H9 (cell line): ENCODE measurements at regions not wholly inside any gene's neighbourhood (a gene's known extent, or its start where the extent isn't known, plus 50 kb on each side); places are given as distances from the start of the nearest gene placed in this dataset.

Experiments
- DNase-seq: peaks from one replicate; pipeline ENCODE4 v3.0.0-alpha.2; 2017
- H2AFZ ChIP-seq: one replicate; pipeline ENCODE4 v1.6.1; 2013; ENCODE audit warnings: mild to moderate bottlenecking, low read length, control low read depth, moderate library complexity
- H2AK5ac ChIP-seq: 2 replicates; pipeline ENCODE4 v1.6.1; 2013; ENCODE audit warnings: low read length, control low read depth, mixed read lengths; ENCODE audit not compliant: insufficient read length
- H2BK120ac ChIP-seq: one replicate; pipeline ENCODE4 v1.6.1; 2013; ENCODE audit warnings: low read depth, mild to moderate bottlenecking, low read length, control low read depth, inconsistent platforms; ENCODE audit not compliant: poor library complexity, severe bottlenecking
- H2BK12ac ChIP-seq: 2 replicates; pipeline ENCODE4 v1.6.1; 2013; ENCODE audit warnings: low read length, control low read depth, mixed read lengths, low read depth; ENCODE audit not compliant: insufficient read length
- H2BK15ac ChIP-seq: 2 replicates; pipeline ENCODE4 v1.6.1; 2013; ENCODE audit warnings: low read depth, low read length, control low read depth
- H2BK20ac ChIP-seq: one replicate; pipeline ENCODE4 v1.6.1; 2013; ENCODE audit warnings: low read depth, mild to moderate bottlenecking, low read length, control low read depth, inconsistent platforms; ENCODE audit not compliant: poor library complexity, severe bottlenecking
- H2BK5ac ChIP-seq: 2 replicates; pipeline ENCODE4 v1.6.1; 2013; ENCODE audit warnings: low read length, control low read depth, mixed read lengths; ENCODE audit not compliant: insufficient read length
- H3K14ac ChIP-seq: 2 replicates; pipeline ENCODE4 v1.6.1; 2013; ENCODE audit warnings: low read length, control low read depth; ENCODE audit not compliant: insufficient read depth
- H3K18ac ChIP-seq: 2 replicates; pipeline ENCODE4 v1.6.1; 2013; ENCODE audit warnings: low read depth, mild to moderate bottlenecking, mixed read lengths, low read length, control low read depth; ENCODE audit not compliant: insufficient read length
- H3K23ac ChIP-seq: 2 replicates; pipeline ENCODE4 v1.6.1; 2013; ENCODE audit warnings: low read length, control low read depth, mixed read lengths, low read depth; ENCODE audit not compliant: insufficient read length
- H3K23me2 ChIP-seq: 2 replicates; pipeline ENCODE4 v1.6.1; 2013; ENCODE audit warnings: low read depth, mild to moderate bottlenecking, mixed read lengths, low read length, control low read depth; ENCODE audit not compliant: insufficient read length, poor library complexity, severe bottlenecking
- H3K27ac ChIP-seq: 2 replicates; pipeline ENCODE4 v1.5.1; 2013; ENCODE audit warnings: low read length, control low read depth, mixed read lengths, low read depth; ENCODE audit not compliant: insufficient read length
- H3K27me3 ChIP-seq: 2 replicates; pipeline ENCODE4 v1.6.1; 2013; ENCODE audit warnings: low read length, control low read depth, inconsistent platforms; ENCODE audit not compliant: insufficient read depth
- H3K4ac ChIP-seq: 2 replicates; pipeline ENCODE4 v1.6.1; 2013; ENCODE audit warnings: low read depth, mild to moderate bottlenecking, control low read depth, inconsistent platforms, low read length, moderate library complexity
- H3K4me1 ChIP-seq: 2 replicates; pipeline ENCODE4 v1.6.1; 2013; ENCODE audit warnings: low read length, control low read depth, inconsistent platforms; ENCODE audit not compliant: insufficient read depth
- H3K4me2 ChIP-seq: 2 replicates; pipeline ENCODE4 v1.6.1; 2013; ENCODE audit warnings: low read length, control low read depth, mixed read lengths; ENCODE audit not compliant: insufficient read length, insufficient read depth
- H3K56ac ChIP-seq: 2 replicates; pipeline ENCODE4 v1.6.1; 2013; ENCODE audit warnings: low read depth, mild to moderate bottlenecking, mixed read lengths, low read length, control low read depth; ENCODE audit not compliant: insufficient read length
- H3K79me1 ChIP-seq: 2 replicates; pipeline ENCODE4 v1.6.1; 2013; ENCODE audit warnings: low read depth, mild to moderate bottlenecking, moderate library complexity, low read length, control low read depth, inconsistent platforms; ENCODE audit not compliant: insufficient read depth, poor library complexity, severe bottlenecking
- H3K79me2 ChIP-seq: 2 replicates; pipeline ENCODE4 v1.6.1; 2013; ENCODE audit warnings: low read length, control low read depth, inconsistent platforms; ENCODE audit not compliant: insufficient read depth
- H3K9ac ChIP-seq: 2 replicates; pipeline ENCODE4 v1.6.1; 2013; ENCODE audit warnings: low read length, control low read depth, mixed read lengths; ENCODE audit not compliant: insufficient read length; ENCODE audit errors: extremely low read depth
- H3K9me3 ChIP-seq: one replicate; pipeline ENCODE4 v1.6.1; 2013; ENCODE audit warnings: low read depth, low read length, inconsistent platforms; ENCODE audit not compliant: control insufficient read depth
- H3T11ph ChIP-seq: one replicate; pipeline ENCODE4 v1.6.1; 2013; ENCODE audit warnings: mild to moderate bottlenecking, low read length, control low read depth, inconsistent platforms
- H4K20me1 ChIP-seq: one replicate; pipeline ENCODE4 v1.6.1; 2013; ENCODE audit not compliant: control insufficient read depth, insufficient read length, insufficient read depth
- H4K5ac ChIP-seq: 2 replicates; pipeline ENCODE4 v1.6.1; 2013; ENCODE audit warnings: low read depth, mild to moderate bottlenecking, mixed read lengths, low read length, control low read depth; ENCODE audit not compliant: insufficient read length
- H4K8ac ChIP-seq: replicated peaks from 2 replicates; pipeline ENCODE4 v1.6.1; 2013; ENCODE audit warnings: low read length, control low read depth, mixed read lengths, low read depth; ENCODE audit not compliant: insufficient read length
- H4K91ac ChIP-seq: 2 replicates; pipeline ENCODE4 v1.6.1; 2013; ENCODE audit warnings: low read depth, mild to moderate bottlenecking, moderate library complexity, mixed read lengths, low read length, control low read depth; ENCODE audit not compliant: insufficient read length
- H3K27ac Mint-ChIP-seq, 3 experiments: 2 replicates in 2 of 3; 3 replicates in 1 of 3; pipeline ENCODE4 v1.8.0; 2020 to 2021; ENCODE audit warnings: mixed read lengths in 3 of 3, mild to moderate bottlenecking in 1 of 3, moderate library complexity in 1 of 3
- H3K27me3 Mint-ChIP-seq: 2 replicates; pipeline ENCODE4 v1.8.0; 2021; ENCODE audit warnings: low read depth, mild to moderate bottlenecking, moderate library complexity, mixed read lengths
- H3K36me3 Mint-ChIP-seq, 3 experiments: 2 replicates in 2 of 3; 3 replicates in 1 of 3; pipeline ENCODE4 v1.8.0; 2020 to 2021; ENCODE audit warnings: low read depth in 3 of 3, mixed read lengths in 3 of 3; ENCODE audit not compliant: insufficient read depth in 1 of 3
- H3K4me1 Mint-ChIP-seq, 2 experiments: 2 replicates each; pipeline ENCODE4 v1.8.0; 2020; ENCODE audit warnings: mixed read lengths in 2 of 2
- H3K4me3 Mint-ChIP-seq, 2 experiments: 2 replicates in 1 of 2; 3 replicates in 1 of 2; pipeline ENCODE4 v1.8.0; 2020 to 2021; ENCODE audit warnings: mild to moderate bottlenecking in 2 of 2, mixed read lengths in 2 of 2, moderate library complexity in 1 of 2
- H3K9me3 Mint-ChIP-seq, 2 experiments: 2 replicates in 1 of 2; 3 replicates in 1 of 2; pipeline ENCODE4 v1.8.0; 2020; ENCODE audit warnings: mild to moderate bottlenecking in 2 of 2, mixed read lengths in 2 of 2, moderate library complexity in 1 of 2
- WGBS: extraction: QIAGEN DNeasy Blood & Tissue Kit; methylation state at CpG from one replicate; pipeline ENCODE4 v1.1.7; 2013; ENCODE audit warnings: missing lambda C conversion rate, low lambda C conversion rate, mixed read lengths; ENCODE audit not compliant: insufficient read length; ENCODE audit errors: extremely low coverage; 5-methylcytosine and 5-hydroxymethylcytosine counted together
- TF ChIP-seq, protein P1 (sequence below): fragments of 200-600 bp; sonication (generic); conservative IDR thresholded peaks from 3 replicates; pipeline ENCODE4 v1.8.0; 2021; ENCODE audit warnings: antibody characterized with exemption, mild to moderate bottlenecking

- Histone ChIP-seq H4K5ac (no peak overlapping the region), H3K79me1 (no peaks in the 10 kb centered on the region), H3K23me2 (no peaks in the 10 kb centered on the region), H3K9me3 (no peaks in the 10 kb centered on the region), H2AK5ac (no peak overlapping the region), H3K4ac (no peak overlapping the region), H2BK12ac (no peak overlapping the region), H3K4me2 (no peak overlapping the region), H2BK120ac (no peak overlapping the region), H3K56ac (no peak overlapping the region), H2BK5ac (no peak overlapping the region), H4K91ac (no peak overlapping the region), H3K23ac (no peak overlapping the region), H3K4me1 (no peaks in the 10 kb centered on the region), H3K14ac (no peak overlapping the region), H4K20me1 (no peaks in the 10 kb centered on the region), H4K8ac (no peak overlapping the region), H2BK15ac (no peak overlapping the region), H2BK20ac (no peak overlapping the region), H3K27ac (no peak overlapping the region), H3K27me3 (no peaks in the 10 kb centered on the region), H3K79me2 (no peaks in the 10 kb centered on the region), H3T11ph (no peak overlapping the region), H3K18ac (no peak overlapping the region), H2AFZ (no peak overlapping the region), H3K9ac (no peak overlapping the region)
- Mint-ChIP-seq H3K27ac (no peak overlapping the region), H3K9me3 (peaks cover 6 to 12% of the 10 kb centered on the region in 2 experiments), H3K4me3 (no peak overlapping the region), H3K27me3 (no peaks in the 10 kb centered on the region), H3K36me3 (peaks cover 4 to 8% (median 5%) of the 10 kb centered on the region in 3 experiments), H3K4me1 (no peaks in the 10 kb centered on the region)
- no CpG with 5 or more reads among the region's 3 CpGs for WGBS
- no peak for DNase-seq
- TF ChIP-seq, protein P1, sequence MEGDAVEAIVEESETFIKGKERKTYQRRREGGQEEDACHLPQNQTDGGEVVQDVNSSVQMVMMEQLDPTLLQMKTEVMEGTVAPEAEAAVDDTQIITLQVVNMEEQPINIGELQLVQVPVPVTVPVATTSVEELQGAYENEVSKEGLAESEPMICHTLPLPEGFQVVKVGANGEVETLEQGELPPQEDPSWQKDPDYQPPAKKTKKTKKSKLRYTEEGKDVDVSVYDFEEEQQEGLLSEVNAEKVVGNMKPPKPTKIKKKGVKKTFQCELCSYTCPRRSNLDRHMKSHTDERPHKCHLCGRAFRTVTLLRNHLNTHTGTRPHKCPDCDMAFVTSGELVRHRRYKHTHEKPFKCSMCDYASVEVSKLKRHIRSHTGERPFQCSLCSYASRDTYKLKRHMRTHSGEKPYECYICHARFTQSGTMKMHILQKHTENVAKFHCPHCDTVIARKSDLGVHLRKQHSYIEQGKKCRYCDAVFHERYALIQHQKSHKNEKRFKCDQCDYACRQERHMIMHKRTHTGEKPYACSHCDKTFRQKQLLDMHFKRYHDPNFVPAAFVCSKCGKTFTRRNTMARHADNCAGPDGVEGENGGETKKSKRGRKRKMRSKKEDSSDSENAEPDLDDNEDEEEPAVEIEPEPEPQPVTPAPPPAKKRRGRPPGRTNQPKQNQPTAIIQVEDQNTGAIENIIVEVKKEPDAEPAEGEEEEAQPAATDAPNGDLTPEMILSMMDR, result no peak
Measured at GRCh38 chr17:69858460-69858859, 216.6 kb upstream of the KCNJ16 start.
